DMS 273 treated with DMSO at 0.1 percent for 48 hours (cell line): ENCODE measurements at regions not wholly inside any gene's neighbourhood (a gene's known extent, or its start where the extent isn't known, plus 50 kb on each side); places are given as distances from the start of the nearest gene placed in this dataset.
"Not testable (repeated sequence)": the region's sequence is repeated elsewhere in the genome, so short reads cannot be mapped to it uniquely, and the experiment has no call there.

Experiments used
- DNase-seq: peaks from one replicate; lab custom pipeline; 2025; lab: John Stamatoyannopoulos, UW

DNA sequence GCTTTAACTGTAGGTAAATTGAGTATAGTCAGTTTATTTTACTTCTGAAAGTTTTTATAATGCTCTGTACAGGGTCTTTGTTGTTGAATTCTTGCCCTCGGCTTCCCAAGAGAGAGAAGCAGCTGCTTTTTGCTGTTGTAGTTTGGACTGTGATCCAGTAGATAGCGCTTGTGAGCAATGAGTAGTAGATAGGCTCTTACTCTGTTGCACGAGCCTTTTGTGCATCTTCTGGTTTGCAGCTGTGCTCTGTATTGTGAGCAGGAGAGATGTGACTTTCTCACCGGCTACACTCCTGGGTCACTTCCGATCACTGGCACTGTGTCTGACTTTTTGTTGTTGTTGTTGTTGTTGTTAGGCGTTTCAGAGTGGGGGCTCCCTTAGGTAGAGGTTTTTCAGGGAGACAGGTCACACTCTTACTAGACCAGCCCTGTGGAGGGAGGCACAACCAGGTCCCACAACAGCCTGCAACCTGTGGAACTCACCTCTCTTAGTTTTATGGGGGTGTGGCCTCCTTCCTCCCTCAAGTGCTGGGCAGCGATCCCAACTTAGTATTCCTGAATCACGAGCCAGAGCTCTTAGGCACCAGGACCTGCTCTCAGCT lies 822.1 kb upstream of the GALNTL6 start:
- no peak for DNase-seq

DNA sequence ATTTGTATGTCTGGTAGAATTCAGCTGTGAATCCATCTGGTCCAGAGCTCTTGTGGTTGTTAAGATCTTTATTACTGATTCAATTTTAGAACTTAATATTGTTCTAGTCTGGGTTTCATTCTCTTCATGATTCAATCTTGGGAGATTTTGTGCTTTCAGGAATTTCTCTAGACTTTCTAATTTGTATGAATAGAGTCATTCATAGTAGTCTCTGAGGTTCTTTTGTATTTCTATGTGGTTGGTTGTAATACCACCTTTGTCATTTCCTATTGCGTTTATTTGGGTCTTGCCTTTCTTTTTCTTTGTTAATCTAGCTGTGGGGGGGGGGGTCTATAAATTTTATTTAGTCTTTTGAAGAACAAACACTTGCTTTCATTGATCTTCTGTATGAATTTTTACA lies 824.8 kb upstream of the GALNTL6 start:
- no peak for DNase-seq

DNA sequence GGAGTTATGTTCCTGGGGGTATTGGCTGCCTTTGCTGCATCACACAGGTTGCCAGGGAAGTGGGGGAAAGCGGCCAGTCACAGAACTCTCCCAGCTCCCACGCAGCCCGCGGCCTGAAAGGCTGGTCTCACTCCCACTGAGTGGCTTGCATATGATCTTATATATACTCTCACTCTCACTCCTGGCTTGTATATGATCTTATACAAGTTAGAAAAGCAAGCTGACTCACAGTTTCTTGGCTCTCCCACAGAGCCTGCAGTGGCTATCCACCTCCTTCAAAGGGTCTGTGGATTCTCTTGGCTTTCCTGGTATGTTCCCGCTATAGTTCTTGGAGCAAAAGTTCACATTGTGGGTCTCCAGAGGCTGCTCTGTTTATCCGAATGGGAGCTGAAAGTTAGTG lies 833.5 kb upstream of the GALNTL6 start:
- no peak for DNase-seq

DNA sequence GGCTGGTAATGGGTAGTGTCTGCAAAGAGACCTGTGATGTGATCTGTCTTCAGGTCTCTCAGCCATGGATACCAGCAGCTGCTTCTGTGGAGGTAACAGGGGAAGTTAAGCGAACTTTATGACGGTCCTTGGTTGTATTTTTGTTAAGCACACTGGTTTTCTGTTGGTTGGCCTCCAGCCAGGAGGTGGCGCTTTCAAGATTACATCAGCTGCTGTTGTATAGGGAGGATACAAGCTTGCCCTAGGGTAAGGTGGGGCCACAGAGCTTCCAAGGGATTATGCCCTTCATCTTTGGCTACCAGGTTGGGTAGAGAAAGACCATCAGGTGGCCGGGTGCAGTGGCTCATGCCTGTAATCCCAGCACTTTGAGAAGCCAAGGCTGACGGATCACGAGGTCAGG lies 834.2 kb upstream of the GALNTL6 start:
- no peak for DNase-seq

DNA sequence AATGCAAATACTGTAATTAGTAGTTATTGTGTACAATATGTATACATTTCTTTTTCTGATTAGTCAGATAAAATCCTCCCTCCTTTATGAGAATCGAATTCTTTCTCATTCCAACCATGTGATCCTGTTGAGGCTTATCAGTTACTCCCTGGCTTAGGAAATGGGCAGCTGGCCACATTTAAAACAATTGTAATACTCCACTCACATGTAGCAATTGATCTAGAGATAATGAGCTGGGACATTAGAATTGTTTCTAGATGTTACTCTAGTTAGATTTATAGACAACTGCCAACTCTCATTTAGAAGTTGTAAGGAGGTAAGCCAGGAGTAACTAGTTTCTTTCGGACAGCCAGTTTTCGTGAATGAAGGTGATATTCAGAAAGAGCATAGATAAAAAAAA lies 859.3 kb upstream of the AADAT start:
- DNase-seq, result no peak

DNA sequence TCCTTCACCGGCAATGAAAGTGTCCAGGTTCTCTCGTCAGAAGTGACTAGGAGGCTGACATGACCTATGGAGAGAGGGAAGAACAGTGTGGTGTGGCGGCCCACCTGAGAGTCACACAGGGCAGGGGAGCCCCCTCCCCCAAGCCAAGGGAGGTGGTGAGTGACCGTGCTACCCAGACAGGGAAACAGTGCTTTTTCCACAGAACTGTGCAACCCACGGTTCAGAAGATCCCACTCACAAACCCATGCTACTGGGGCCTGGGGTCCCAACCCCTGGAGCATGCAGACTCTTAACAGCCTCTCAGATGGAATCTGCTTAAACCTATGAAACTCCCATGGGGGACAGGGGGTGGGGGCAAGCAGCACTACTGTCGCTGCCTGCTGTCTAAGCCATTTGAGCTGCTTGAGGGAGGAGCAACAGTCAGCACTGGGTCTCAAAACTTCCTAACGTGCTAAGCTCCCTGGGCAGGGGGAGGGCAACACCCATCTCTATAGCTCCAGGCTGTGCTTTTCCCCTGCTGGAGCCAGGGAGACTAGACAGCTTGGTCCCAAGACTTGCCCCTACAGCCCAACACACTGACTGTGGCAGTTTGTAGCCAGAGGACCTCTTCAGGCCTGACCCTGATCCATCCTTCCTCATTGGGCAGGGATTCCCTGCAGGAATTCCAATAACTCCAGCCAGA lies 850.4 kb upstream of the AADAT start:
- DNase-seq, result no peak

DNA sequence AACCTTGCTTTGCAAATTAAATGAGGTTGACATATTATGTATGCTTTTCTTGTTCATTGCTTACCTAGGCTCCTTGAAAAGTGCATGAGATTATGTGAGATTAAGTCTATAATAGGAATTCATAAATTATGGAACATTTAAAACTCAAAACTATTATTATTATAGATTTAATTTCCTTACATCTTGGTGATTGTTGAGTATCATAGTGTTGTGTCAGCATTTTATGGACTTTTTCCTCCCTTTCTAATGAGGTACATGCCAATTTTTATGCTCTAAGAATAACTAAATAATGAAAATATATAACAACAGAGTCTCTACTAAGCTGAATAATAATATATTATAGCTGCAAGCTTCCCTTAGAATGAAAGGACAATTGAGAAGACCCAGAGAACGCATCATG lies 848.8 kb upstream of the AADAT start:
- DNase-seq, result no peak

DNA sequence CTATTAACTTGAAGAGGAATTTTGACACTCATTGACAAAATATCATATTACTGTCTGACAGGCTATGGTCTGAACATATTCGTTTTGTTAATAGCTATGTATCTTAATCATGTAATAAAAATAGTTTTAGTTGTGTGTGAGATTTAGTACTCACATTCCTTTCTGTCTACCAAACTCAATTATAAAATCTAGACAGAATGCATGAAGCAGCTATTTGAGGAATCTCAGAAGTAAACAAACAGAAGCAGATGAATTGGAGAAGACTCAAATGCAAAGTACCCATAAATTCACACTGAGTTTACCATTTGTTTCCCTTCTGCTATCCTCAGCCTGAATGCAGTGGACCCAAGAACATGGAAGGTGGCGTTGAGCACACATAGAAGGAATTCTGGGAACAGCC lies 841.6 kb upstream of the AADAT start:
- DNase-seq, result no peak

DNA sequence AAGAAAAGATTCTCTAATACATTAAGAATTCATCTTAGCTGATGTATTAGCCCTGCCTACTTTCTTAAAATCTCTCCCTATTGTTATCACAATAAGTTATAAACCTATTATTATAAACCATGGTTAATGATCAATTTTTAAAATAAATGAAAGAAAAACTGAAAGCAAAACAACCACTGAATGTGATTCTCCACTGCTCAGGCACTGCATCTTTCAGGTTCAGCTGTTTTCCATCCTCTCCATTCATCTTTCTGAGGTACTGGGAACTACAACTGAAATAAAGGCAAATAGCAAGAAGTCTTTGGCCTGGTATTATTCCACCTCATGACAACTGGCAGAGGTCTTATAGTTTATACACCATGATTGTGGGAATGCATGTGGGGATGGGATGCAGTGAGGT lies 798.9 kb upstream of the AADAT start:
- no peak for DNase-seq

DNA sequence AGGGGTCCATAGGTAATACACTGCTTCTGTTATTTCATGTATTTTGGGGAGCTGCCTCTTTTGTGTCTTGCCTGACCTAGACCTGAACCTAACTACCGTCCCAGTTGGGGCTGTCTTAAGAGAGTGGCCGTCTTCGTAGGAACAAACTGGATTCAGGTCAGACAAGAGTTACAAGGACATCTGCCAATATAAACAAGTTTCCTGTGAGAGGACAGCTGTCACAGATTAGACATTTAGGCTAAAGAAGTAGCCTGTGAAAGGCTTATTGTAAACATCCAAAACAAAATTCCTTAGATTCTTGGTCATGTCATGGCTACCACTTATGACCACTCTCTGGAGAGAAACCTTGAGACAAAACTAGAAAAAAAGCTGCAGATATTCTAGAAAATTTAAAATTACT lies 797.6 kb upstream of the AADAT start:
- no peak for DNase-seq

DNA sequence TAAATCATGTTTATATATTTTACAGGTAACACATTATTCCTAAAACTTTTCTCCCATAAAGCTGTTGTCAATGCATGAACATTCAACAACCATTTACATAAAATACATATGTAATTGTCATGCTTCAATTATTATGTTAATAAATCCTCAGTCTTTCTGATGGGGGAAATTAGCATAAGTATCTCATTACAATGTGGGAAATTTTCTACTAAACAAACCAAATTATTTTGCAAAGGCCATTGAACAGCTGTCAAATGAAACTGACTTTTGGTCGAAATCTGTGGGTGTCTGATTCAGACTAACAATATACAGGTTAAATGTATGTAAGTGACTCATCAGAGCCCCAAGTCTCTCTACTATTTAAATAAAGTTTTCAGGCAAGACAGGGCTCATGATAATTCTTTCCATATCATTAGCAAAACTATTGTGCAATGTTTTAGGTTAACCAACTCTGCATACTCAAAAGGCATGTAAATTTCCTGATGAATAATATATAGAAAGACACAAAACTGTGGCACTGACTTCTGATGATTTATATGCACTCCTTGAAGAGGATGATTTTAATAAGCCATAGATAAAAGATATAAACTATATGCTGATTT lies 795.3 kb upstream of the AADAT start:
- no peak for DNase-seq

DNA sequence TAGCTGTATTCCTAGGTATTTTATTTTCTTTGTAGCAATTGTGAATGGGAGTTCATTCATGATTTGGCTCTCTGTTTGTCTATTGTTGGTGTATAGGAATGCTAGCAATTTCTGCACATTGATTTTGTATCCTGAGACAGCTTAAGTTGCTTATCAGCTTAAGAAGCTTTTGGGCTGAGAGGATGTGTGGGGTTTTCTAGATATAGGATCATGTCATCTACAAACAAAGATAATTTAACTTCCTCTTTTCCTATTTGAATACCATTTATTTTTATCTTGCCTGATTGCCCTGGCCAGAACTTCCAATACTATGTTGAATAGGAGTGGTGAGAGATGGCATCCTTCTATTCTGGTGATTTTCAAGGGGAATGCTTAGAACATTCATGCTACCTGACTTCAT lies 791.9 kb upstream of the AADAT start:
- DNase-seq, result not testable (repeated sequence)

DNA sequence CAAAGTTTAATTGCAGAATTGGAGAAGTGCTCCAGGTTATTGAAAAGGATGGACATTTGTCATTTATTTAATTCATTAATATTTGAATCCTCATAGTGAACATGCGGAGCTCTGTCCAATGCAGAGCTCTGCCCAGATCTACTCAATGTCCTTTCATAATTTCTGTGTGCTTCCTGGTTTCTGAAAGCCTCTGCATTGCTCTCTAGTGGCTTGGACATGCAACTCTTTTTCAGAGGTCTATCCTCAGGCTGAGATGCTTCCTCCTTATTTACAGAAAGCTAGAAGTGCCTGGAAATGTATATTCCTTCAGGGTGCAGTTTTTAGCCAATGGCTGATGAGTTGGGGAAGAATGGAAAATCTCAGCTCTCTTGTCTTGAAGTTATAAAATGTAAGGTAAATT lies 786.1 kb upstream of the AADAT start:
- DNase-seq, result no peak

DNA sequence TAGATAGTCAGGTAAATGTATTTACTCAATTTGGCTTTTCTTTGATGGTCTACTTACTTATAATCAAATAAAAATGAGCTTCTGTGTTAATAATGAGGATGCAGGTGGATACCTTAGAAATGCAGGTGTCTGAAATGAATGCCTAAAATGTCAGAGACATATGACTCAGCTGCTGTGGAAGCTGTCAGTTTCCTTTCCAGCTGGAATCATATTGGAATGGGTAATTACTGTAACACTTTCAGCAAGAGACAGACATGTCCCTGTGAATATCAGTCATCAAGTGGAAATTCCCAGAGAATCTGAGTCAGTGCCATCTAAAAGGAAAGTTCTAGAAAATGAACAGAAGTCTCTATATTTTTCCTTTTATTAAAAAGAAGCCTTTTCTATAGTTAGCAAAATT lies 783.0 kb upstream of the AADAT start:
- no peak for DNase-seq

DNA sequence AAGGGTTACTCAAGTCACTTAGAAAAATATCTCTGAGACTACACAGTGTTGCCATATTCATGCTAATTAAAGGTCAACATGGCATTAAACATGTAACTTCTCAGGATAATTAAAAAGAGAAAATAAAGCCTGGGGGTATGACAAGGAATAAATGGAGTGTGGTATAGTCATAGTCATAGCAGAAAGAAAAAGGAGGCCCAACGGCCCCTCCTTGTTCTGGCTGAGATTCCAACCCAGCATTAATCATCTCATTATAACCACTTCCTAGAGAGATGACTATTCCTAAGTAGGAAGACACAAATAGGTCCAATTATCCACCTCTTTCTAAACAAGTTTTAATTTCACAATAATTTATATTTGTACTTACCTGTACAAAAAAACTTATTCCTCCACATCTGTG lies 778.4 kb upstream of the AADAT start:
- DNase-seq, result no peak

DNA sequence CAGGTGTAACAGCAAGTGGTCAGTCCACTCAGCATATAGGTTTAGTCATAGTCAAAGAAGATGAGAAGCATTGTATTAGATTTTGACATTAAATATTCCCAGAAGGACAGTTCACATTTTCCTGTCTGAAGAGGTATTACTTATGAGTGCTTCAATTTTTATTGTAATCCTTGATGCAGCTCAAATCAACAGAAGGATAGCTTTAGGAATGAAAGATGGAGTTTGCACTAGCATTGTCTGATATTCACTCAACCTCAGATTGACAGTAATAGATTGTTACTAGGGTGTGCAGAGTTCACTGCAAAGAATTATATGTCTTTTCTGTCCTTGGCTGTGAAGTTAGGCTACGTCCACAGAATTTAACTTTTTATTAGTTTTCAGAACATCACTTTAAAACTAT lies 764.3 kb upstream of the AADAT start:
- DNase-seq, result no peak

DNA sequence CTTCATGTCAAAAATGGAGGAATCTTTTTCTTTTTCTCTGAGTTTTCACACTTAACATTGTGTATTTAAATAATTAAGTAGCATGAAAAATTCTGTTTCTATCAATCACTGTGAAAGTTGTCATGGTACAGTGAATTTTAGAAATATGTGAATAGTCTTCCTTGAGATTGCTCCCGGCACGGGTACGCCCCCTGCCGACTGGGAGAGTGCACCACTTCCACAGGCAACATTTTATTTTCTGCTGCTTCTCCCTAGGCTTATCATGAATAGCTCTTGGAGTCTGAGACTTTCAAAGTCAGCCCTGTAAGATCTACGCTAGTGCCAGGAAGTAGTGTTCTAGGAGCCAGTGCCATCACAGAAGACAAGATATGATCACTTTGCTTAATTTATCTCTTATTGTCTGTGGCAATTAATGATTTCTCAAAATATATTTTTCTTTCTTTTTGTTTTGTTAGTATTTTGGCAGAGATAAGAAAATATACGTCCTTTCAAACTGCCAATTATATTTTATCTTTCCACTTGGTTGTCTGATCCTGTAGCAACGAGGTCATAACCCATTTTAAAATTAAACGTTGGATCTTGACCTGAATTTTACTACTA lies 763.8 kb upstream of the AADAT start:
- no peak for DNase-seq

DNA sequence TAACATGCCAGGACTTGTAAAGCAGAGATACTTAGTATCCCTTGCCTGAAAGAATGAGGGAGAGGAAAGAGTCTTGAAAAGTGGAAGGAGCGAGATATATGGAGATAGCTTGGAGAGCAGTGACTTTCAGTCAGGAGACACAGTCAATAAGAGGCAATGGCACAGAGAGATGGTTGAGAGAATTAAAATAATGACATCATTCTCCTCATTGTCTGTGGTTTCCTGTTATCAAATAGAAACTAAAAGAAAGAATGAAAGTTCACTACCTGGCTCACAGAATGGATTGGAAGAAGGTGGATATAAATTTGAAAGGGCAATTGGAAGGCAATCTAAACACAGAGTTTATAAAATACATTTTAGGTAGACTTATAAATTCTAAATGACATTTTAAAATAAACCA lies 760.2 kb upstream of the AADAT start:
- no peak for DNase-seq

DNA sequence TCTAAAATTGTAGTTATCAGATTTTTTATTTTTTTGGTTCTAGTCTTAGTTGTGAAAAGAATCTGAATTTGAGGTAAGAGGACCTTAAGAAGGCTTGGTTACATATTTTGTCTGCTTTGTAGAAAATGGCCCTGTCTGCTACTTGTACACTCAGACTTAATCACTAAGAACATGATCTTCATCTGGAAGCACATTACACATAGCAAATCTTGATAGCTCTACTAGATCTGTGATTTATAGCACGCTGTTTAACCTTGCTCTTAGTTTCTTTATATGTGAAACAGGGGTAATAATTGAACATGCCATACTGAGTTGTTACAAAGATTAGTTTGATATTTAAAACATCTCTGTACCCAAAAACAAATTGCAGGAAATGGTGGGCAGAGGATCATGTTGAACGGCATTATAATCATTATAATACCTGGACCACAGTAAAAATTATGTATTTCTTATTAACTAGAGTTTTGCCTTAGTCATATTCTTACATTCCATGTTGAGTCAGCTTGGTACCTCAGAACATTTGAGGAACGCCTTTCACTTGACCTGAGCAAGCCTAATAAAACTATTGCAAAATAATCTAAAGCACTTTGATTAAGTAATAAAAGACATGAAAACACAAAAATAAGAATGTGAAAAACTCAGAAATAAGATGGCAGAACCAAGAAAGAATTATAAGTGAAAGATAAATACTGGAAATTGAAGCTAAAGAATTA lies 738.0 kb upstream of the AADAT start:
- no peak for DNase-seq

DNA sequence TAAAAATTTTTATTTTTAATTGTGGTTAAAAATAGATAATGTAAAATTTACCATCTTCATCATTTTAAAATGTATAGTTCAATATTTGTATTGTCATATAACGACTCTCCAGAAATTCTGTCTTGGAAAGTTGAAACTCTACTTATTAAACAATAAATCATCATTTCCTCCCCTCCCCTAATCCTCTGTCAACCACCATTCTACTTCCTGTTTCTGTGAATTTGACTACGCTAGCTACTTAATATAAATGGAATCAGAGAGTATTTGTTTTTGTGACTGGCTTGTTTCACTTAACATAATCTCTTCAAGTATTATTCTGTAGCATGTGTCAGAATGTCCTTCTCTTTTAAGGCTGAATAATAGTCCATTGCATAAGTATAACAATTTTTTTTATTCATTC lies 729.0 kb upstream of the AADAT start:
- DNase-seq, result no peak

DNA sequence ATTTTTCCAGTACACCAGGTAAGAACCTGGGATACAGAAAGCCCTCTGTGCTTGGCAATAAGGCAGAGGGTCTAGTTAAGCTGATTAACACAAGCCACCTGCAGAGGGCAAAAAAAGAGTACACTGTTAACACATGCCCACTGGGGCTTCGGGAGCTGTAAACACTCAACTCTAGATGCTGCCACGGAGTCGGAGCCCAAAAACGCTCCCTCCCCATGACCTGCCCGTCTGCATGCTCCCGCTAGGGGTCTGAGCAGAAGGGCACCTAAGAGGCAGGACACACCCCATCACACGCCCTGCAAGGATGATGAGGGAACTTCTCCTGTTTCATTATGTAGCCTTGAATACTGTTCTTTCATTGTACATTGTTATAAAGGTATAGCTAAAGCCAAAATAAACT lies 715.6 kb upstream of the AADAT start:
- no peak for DNase-seq

DNA sequence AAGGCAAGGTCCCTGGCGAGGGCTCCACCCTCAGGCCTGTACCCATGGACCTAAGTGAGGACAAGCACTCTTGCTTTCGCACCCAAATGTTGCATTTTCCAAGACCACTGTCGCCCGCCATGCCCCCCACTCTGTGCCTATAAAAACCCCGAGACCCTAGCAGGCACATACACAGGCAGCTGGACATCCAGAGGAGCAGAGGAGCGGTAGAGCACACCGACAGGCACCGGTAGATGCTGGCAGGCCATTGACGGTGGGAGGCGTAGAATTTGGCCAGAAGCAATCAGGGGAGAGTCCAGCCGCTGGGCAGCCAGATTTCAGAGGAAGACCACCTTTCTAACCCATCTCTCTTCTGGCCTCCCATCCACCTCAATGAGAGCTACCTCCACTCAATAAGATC lies 715.2 kb upstream of the AADAT start:
- DNase-seq, result no peak

DNA sequence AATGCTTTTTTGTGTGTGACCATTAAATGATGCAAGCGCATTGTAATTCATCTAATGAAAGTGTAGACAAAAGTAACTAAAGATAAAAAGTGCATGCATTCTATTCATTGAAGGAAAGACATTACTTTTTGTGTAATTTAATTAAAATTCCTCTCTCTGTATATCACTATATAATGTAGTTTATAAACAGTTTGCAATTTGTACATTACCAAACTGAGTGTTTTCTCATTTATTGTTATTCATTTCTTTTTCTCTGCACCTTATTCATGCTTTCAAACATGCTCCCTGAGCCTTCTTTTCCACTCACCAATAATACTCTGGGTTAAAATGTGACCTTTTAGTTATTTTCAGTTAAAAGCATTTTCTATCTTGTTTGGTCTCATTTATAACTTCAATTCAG lies 713.7 kb upstream of the AADAT start:
- DNase-seq, result no peak
